Endothelial cell of umbilical vein (primary cell): ENCODE measurements at regions not wholly inside any gene's neighbourhood (a gene's known extent, or its start where the extent isn't known, plus 50 kb on each side); places are given as distances from the start of the nearest gene placed in this dataset.

ENCODE experiments used
- BruUV-seq: library from RNA; stranded (reverse); fragments of 400-500 nt; replicated peaks from 2 replicates; lab custom pipeline; 2021; lab: Mats Ljungman, UMichigan
- CTCF ChIA-PET: fragments of 300-600, 350-600 bp; sonication (Branson Sonifier 250); formaldehyde crosslinking; loops from one replicate; lab custom pipeline; 2021; ENCODE audit warnings: antibody characterized with exemption, inconsistent platforms; lab: Charles Lee
- POLR2A ChIA-PET: fragments of 300-600, 350-600 bp; sonication (Branson Sonifier 250); formaldehyde crosslinking; loops from one replicate; lab custom pipeline; 2021; ENCODE audit warnings: antibody characterized with exemption, inconsistent platforms; lab: Charles Lee
- DNase-seq: peaks from one replicate; pipeline ENCODE4 v3.0.0-alpha.2; 2011; ENCODE audit warnings: low read depth, low spot score
- FAIRE-seq: peaks from 2 replicates; lab custom pipeline; 2011; peaks lifted over from hg19 to GRCh38; lab: Jason Lieb, UNC
- H2AFZ ChIP-seq: 2 replicates; pipeline ENCODE4 v1.6.0; 2012; ENCODE audit warnings: low read depth, low read length, control low read depth, inconsistent platforms
- H3K27ac ChIP-seq: 2 replicates; pipeline ENCODE4 v1.5.1; 2011; ENCODE audit warnings: low read depth, mild to moderate bottlenecking, control low read depth, low read length, moderate library complexity; ENCODE audit not compliant: insufficient read depth
- H3K27me3 ChIP-seq, 2 experiments: 2 replicates each; pipeline versions ENCODE4 v1.6.0 to v1.6.1; 2011; ENCODE audit warnings: low read length in 2 of 2, mixed read lengths in 1 of 2; ENCODE audit not compliant: control insufficient read depth in 2 of 2, insufficient read depth in 2 of 2
- H3K36me3 ChIP-seq, 2 experiments: 2 replicates in 1 of 2; 3 replicates in 1 of 2; pipeline ENCODE4 v1.5.1; 2011; ENCODE audit warnings: low read length in 2 of 2, mild to moderate bottlenecking in 1 of 2, moderate library complexity in 1 of 2; ENCODE audit not compliant: control insufficient read depth in 2 of 2, insufficient read depth in 2 of 2; ENCODE audit errors: extremely low read depth in 1 of 2
- H3K4me1 ChIP-seq: 3 replicates; pipeline ENCODE4 v1.5.1; 2011; ENCODE audit warnings: mild to moderate bottlenecking, low read length; ENCODE audit not compliant: control insufficient read depth, insufficient read depth; ENCODE audit errors: extremely low read depth
- H3K4me2 ChIP-seq: 2 replicates; pipeline ENCODE4 v1.6.1; 2011; ENCODE audit warnings: low read length, control low read depth, mixed read lengths; ENCODE audit not compliant: insufficient read depth
- H3K4me3 ChIP-seq, 3 experiments: fragments of 200-600 bp in 1 of 3; sonication (generic), shearing (Covaris generic) in 1 of 3; replicated peaks in 1 of 3; 2 replicates each; pipeline ENCODE4 v1.5.1; 2011 to 2016; ENCODE audit warnings: control low read depth in 3 of 3, low read length in 3 of 3, mild to moderate bottlenecking in 2 of 3, inconsistent platforms in 1 of 3, low read depth in 1 of 3, moderate library complexity in 1 of 3; ENCODE audit not compliant: insufficient read depth in 1 of 3
- H3K79me2 ChIP-seq: 2 replicates; pipeline ENCODE4 v1.6.0; 2012; ENCODE audit warnings: low read length, inconsistent platforms; ENCODE audit not compliant: control insufficient read depth, insufficient read depth
- H3K9ac ChIP-seq: replicated peaks from 2 replicates; pipeline ENCODE3; 2011; ENCODE audit warnings: low read length, control low read depth; ENCODE audit not compliant: insufficient read depth; ENCODE audit errors: extremely low read depth
- H3K9me1 ChIP-seq: replicated peaks from 3 replicates; pipeline ENCODE4 v1.6.0; 2011; ENCODE audit warnings: mild to moderate bottlenecking, low read length; ENCODE audit not compliant: control insufficient read depth, insufficient read depth; ENCODE audit errors: extremely low read depth
- H3K9me3 ChIP-seq: replicated peaks from 2 replicates; pipeline ENCODE4 v1.5.1; 2012; ENCODE audit warnings: low read length, inconsistent platforms; ENCODE audit not compliant: control insufficient read depth, insufficient read depth
- H4K20me1 ChIP-seq: replicated peaks from 2 replicates; pipeline ENCODE3; 2011; ENCODE audit warnings: mild to moderate bottlenecking, low read length; ENCODE audit not compliant: control insufficient read depth, insufficient read depth; ENCODE audit errors: extremely low read depth
- EZH2 ChIP-seq: IDR thresholded peaks from 2 replicates; pipeline ENCODE4 v1.6.1; 2012; ENCODE audit warnings: borderline replicate concordance, low read depth, mild to moderate bottlenecking, moderate library complexity, low read length, inconsistent platforms; ENCODE audit not compliant: severe bottlenecking
- FOS ChIP-seq: IDR thresholded peaks from 2 replicates; pipeline ENCODE4 v1.6.1; 2011; ENCODE audit warnings: mild to moderate bottlenecking, low read length, moderate library complexity, borderline replicate concordance; ENCODE audit not compliant: insufficient read depth
- GATA2 ChIP-seq: IDR thresholded peaks from 2 replicates; pipeline ENCODE4 v1.7.0; 2011; ENCODE audit warnings: low read depth, mild to moderate bottlenecking, moderate library complexity, mixed read lengths, low read length; ENCODE audit not compliant: insufficient read length, insufficient read depth
- JUN ChIP-seq: IDR thresholded peaks from 2 replicates; pipeline ENCODE4 v1.6.1; 2011; ENCODE audit warnings: borderline replicate concordance, low read depth; ENCODE audit not compliant: insufficient read length, insufficient read depth
- MYC ChIP-seq: IDR thresholded peaks from one replicate; pipeline ENCODE4 v1.6.1; 2011; ENCODE audit warnings: mild to moderate bottlenecking, low read depth, low read length
- POLR2A ChIP-seq: IDR thresholded peaks from 2 replicates; pipeline ENCODE4 v1.6.1; 2012; ENCODE audit warnings: low read depth, mild to moderate bottlenecking, control low read depth, low read length
- POLR2AphosphoS5 ChIP-seq: IDR thresholded peaks from 2 replicates; pipeline ENCODE4 v1.6.1; 2012; ENCODE audit warnings: low read depth, mild to moderate bottlenecking, control low read depth, low read length, moderate library complexity; ENCODE audit not compliant: insufficient read depth
- dilution Hi-C: fragments of 300-500 bp; cut with MboI; formaldehyde crosslinking; loops from one replicate; pipeline ENCODE4 v1.15.0; 2019; ENCODE audit warnings: low sequenced_read_pairs; ENCODE audit not compliant: extremely low pct_ligation_motif_present
- intact Hi-C: fragments of 100-400 bp; cut with micrococcal nuclease; formaldehyde crosslinking; loops from one replicate; pipeline ENCODE4 v1.10.0; 2022
- TF ChIP-seq, protein P1 (sequence below), 2 donors: IDR thresholded peaks; 1 replicate in 1 of 2; 2 replicates in 1 of 2; pipeline ENCODE4 v1.5.1; 2011; ENCODE audit warnings: low read length in 2 of 2, mild to moderate bottlenecking in 2 of 2, moderate library complexity in 2 of 2, control low read depth in 1 of 2, inconsistent platforms in 1 of 2, low read depth in 1 of 2; ENCODE audit not compliant: insufficient read depth in 1 of 2; ENCODE audit errors: extremely low read depth in 1 of 2
- TF ChIP-seq, protein P2 (sequence below): IDR thresholded peaks from 2 replicates; pipeline ENCODE4 v1.6.1; 2011; ENCODE audit not compliant: insufficient read depth, insufficient read length

DNA sequence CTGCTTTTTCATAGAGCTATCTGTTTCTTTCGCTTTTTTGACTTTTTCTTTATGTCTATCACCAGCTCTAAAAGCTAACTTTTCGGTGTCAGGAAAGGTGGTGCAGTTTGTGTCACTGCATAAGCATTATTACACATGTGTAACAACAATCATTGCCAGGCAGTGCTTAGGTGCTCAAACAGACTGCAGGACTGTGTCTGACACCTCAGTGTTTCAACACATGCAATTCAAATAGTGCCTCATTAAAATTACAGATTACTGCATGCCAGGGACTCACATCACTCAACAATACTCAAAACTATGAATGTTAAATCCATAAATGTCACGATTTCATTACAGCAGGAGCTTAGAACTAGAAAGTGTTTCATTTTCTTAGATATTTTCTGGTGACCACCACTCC, 265.3 kb upstream of the SMIM30 start:
- dilution Hi-C loops (no loop called here), intact Hi-C loops (no loop called here)
- DNase-seq, result no peak
- Histone ChIP-seq H3K79me2 (no peaks in the 10 kb centered on the region), H3K9ac (no peak overlapping the region), H3K9me1 (no peaks in the 10 kb centered on the region), H3K4me3 (no peak overlapping the region), H3K27me3 (no peaks in the 10 kb centered on the region), H3K27ac (no peak overlapping the region), H3K9me3 (no peaks in the 10 kb centered on the region), H2AFZ (no peak overlapping the region), H3K36me3 (no peaks in the 10 kb centered on the region), H3K4me2 (no peak overlapping the region), H3K4me1 (no peaks in the 10 kb centered on the region), H4K20me1 (no peaks in the 10 kb centered on the region)
- no peak for FAIRE-seq
- ChIA-PET POLR2A (no interaction called here), CTCF (no interaction called here)
- BruUV-seq, result no TSS peak
- TF ChIP-seq POLR2AphosphoS5 (no peak), GATA2 (no peak), EZH2 (no peak), POLR2A (no peak), FOS (no peak), MYC (no peak), JUN (no peak)
- TF ChIP-seq, protein P1, sequence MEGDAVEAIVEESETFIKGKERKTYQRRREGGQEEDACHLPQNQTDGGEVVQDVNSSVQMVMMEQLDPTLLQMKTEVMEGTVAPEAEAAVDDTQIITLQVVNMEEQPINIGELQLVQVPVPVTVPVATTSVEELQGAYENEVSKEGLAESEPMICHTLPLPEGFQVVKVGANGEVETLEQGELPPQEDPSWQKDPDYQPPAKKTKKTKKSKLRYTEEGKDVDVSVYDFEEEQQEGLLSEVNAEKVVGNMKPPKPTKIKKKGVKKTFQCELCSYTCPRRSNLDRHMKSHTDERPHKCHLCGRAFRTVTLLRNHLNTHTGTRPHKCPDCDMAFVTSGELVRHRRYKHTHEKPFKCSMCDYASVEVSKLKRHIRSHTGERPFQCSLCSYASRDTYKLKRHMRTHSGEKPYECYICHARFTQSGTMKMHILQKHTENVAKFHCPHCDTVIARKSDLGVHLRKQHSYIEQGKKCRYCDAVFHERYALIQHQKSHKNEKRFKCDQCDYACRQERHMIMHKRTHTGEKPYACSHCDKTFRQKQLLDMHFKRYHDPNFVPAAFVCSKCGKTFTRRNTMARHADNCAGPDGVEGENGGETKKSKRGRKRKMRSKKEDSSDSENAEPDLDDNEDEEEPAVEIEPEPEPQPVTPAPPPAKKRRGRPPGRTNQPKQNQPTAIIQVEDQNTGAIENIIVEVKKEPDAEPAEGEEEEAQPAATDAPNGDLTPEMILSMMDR (IDR thresholded peaks at IDR 0.05; ENCODE audit: extremely low read depth in 1 of 2, insufficient read depth in 1 of 2, low read depth in 1 of 2, low read length in 2 of 2), result no peak
- TF ChIP-seq, protein P2, sequence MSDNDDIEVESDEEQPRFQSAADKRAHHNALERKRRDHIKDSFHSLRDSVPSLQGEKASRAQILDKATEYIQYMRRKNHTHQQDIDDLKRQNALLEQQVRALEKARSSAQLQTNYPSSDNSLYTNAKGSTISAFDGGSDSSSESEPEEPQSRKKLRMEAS, result no peak
